ENCODE measurements at regions not wholly inside any gene's neighbourhood (a gene's known extent, or its start where the extent isn't known, plus 50 kb on each side); places are given as distances from the start of the nearest gene placed in this dataset.

DNA sequence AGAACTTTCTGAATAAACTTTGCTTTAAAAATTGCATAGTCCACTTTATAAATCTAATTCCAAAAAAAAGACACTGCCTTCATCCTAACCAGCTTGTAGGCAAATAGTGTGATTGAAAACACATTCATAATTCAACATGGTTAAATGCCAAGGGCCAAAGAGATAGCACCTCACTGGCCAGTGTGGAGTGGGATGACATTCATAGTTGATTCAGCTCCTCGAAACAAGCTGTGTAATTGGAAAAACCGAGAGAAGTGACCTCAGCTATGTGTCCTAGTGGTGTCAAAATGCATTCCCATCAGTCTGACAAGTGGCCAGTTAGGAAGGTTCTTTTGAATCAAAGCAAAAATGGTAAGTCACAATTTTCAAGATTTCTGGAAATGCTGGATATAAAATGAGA lies 1068.5 kb upstream of the CELF4 start:
- intact Hi-C loops (cut with DNase I; ENCODE audit: low total_unique reads): no loop called here
- Histone ChIP-seq H3K4me3 (no peak overlapping the region), H3K36me3 (no peaks in the 10 kb centered on the region), H3K9me3 (peaks cover 6 to 10% of the 10 kb centered on the region in 2 donors), H3K27ac (no peak overlapping the region), H3K4me1 (no peaks in the 10 kb centered on the region), H3K27me3 (no peaks in the 10 kb centered on the region)
- no peak for DNase-seq (ENCODE audit: low spot score in 2 of 2)
- TF ChIP-seq, protein P1, sequence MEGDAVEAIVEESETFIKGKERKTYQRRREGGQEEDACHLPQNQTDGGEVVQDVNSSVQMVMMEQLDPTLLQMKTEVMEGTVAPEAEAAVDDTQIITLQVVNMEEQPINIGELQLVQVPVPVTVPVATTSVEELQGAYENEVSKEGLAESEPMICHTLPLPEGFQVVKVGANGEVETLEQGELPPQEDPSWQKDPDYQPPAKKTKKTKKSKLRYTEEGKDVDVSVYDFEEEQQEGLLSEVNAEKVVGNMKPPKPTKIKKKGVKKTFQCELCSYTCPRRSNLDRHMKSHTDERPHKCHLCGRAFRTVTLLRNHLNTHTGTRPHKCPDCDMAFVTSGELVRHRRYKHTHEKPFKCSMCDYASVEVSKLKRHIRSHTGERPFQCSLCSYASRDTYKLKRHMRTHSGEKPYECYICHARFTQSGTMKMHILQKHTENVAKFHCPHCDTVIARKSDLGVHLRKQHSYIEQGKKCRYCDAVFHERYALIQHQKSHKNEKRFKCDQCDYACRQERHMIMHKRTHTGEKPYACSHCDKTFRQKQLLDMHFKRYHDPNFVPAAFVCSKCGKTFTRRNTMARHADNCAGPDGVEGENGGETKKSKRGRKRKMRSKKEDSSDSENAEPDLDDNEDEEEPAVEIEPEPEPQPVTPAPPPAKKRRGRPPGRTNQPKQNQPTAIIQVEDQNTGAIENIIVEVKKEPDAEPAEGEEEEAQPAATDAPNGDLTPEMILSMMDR (IDR thresholded peaks at IDR 0.05): no peak
- no peak for TF ChIP-seq POLR2AphosphoS5 (IDR thresholded peaks at IDR 0.05)

DNA sequence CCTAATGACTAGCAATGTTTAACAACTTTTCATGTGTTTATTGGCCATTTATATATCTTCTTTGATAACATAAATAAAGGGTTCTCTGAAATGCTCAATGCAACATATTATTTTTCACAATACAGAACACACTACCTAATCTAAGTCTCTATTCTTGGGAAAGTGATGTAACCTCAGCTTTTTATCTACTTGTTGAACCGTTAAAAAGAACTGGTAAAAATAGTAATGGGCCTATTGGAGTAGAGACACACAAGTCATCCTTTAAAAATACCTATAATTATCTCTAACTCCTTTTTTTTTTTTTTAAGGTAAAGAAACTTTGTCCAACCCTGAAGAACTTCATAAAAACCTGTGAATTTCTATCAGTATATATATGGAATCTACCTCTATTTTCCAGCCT lies 1067.7 kb upstream of the CELF4 start:
- Histone ChIP-seq H3K36me3 (no peaks in the 10 kb centered on the region), H3K27me3 (no peaks in the 10 kb centered on the region), H3K4me1 (no peaks in the 10 kb centered on the region), H3K4me3 (no peak overlapping the region), H3K27ac (no peak overlapping the region), H3K9me3 (peaks cover 0 to 2% of the 10 kb centered on the region in 2 donors)
- no peak for TF ChIP-seq POLR2A (IDR thresholded peaks at IDR 0.05)
- TF ChIP-seq, protein P1 (IDR thresholded peaks at IDR 0.05): no peak
- TF ChIP-seq POLR2AphosphoS5 (IDR thresholded peaks at IDR 0.05): no peak
- DNase-seq (ENCODE audit: low spot score in 2 of 2): no peak
- intact Hi-C loops (cut with DNase I; ENCODE audit: low total_unique reads): no loop called here

DNA sequence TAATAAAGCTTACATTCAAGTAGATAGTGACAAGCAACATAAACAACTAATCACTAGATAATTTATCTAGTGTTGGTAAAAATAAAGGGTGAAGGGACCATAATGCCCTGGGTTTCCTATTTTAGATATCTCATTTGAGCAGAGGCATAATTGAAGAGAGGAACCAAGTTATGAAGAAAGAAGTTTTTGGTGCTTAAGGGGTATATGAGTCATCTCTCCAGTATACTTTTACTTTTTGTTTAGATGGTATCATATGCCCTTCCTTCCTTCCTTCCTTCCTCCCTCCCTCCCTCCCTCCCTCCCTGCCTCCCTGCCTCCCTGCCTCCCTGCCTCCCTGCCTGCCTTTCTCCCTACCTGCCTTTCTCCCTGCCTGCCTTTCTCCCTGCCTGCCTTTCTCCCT lies 1053.5 kb upstream of the CELF4 start:
- Histone ChIP-seq H3K4me1 (no peaks in the 10 kb centered on the region), H3K9me3 (peaks cover 0 to 5% of the 10 kb centered on the region in 2 donors), H3K27ac (no peak overlapping the region), H3K36me3 (no peaks in the 10 kb centered on the region), H3K27me3 (no peaks in the 10 kb centered on the region), H3K4me3 (no peak overlapping the region)
- no peak for DNase-seq (ENCODE audit: low spot score in 2 of 2)
- intact Hi-C loops (cut with DNase I; ENCODE audit: low total_unique reads): no loop called here
- TF ChIP-seq, protein P1 (IDR thresholded peaks at IDR 0.05): no peak
- no peak for TF ChIP-seq POLR2A (IDR thresholded peaks at IDR 0.05)
- no peak for TF ChIP-seq POLR2AphosphoS5 (IDR thresholded peaks at IDR 0.05)

DNA sequence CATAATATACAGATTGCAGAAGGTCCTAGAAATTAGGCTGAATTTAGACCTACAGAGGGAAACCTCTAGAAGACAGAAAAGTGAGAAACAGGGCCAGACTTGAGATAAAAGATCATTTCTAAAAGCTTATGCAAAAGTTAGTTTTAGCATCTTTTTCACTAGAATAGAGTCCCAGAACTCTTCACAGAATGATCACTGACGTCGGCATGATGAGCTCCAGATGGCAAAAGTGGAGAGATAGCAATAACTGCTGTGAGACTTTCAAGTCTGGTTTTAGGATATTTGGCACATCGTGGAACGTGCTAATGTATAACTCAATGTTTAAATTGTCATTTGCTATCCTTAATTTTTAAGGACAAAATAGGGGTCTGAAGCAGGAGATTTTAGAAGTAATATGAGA lies 1050.7 kb upstream of the CELF4 start:
- no peaks in the 10 kb centered on the region for H3K36me3 ChIP-seq
- no peaks in the 10 kb centered on the region for H3K9me3 ChIP-seq
- H3K4me3 ChIP-seq: no peak overlapping the region
- TF ChIP-seq POLR2A (IDR thresholded peaks at IDR 0.05): no peak
- TF ChIP-seq, protein P1 (IDR thresholded peaks at IDR 0.05): no peak
- H3K27ac ChIP-seq: no peak overlapping the region
- no peaks in the 10 kb centered on the region for H3K27me3 ChIP-seq
- no peaks in the 10 kb centered on the region for H3K4me1 ChIP-seq
- intact Hi-C loops (cut with DNase I; ENCODE audit: low total_unique reads): no loop called here
- no peak for DNase-seq (ENCODE audit: low spot score in 2 of 2)

DNA sequence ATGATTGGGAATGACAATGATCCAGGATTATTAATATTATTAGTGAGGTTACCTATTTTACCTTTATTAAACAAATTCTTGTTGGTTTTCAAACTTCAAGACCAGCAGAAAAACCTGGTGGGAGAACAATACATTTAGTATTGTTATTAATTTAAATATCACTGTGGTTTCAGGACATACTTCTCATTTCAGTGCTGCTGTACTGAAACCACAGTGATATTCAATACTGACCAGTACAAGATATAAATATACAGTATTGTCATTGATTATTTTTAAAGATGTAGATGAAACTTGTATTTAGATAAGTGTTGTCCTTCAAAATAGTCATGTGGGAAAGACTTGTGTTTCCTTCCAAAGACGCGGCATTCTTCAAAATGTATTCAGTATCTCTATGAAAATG lies 1047.3 kb upstream of the CELF4 start:
- H3K4me3 ChIP-seq: no peak overlapping the region
- intact Hi-C loops (cut with DNase I; ENCODE audit: low total_unique reads): no loop called here
- TF ChIP-seq, protein P1 (IDR thresholded peaks at IDR 0.05): no peak

More for the DNA sequence above, 1047.3 kb upstream of the CELF4 start:
- no peak for DNase-seq (ENCODE audit: low spot score in 2 of 2)
- H3K27me3 ChIP-seq: no peaks in the 10 kb centered on the region
- H3K27ac ChIP-seq: no peak overlapping the region
- H3K9me3 ChIP-seq: no peaks in the 10 kb centered on the region
- no peaks in the 10 kb centered on the region for H3K4me1 ChIP-seq
- H3K36me3 ChIP-seq: no peaks in the 10 kb centered on the region
